ENCODE measurements at regions not wholly inside any gene's neighbourhood (a gene's known extent, or its start where the extent isn't known, plus 50 kb on each side); places are given as distances from the start of the nearest gene placed in this dataset.

GRCh38 chr14:87879389-87879788, 113.6 kb downstream of the GALC start:
- POLR2A ChIA-PET: no interaction called here
- Histone ChIP-seq H3K4me3 (ENCODE audit: low read depth, low read length) (no peak overlapping the region), H3K27me3 (ENCODE audit: control insufficient read depth, insufficient read depth, low read length) (no peaks in the 10 kb centered on the region), H3K9me3 (ENCODE audit: control insufficient read depth, insufficient read depth, low read length) (no peaks in the 10 kb centered on the region), H3K27ac (ENCODE audit: low read depth, low read length) (no peak overlapping the region)
- TF ChIP-seq, protein P1, sequence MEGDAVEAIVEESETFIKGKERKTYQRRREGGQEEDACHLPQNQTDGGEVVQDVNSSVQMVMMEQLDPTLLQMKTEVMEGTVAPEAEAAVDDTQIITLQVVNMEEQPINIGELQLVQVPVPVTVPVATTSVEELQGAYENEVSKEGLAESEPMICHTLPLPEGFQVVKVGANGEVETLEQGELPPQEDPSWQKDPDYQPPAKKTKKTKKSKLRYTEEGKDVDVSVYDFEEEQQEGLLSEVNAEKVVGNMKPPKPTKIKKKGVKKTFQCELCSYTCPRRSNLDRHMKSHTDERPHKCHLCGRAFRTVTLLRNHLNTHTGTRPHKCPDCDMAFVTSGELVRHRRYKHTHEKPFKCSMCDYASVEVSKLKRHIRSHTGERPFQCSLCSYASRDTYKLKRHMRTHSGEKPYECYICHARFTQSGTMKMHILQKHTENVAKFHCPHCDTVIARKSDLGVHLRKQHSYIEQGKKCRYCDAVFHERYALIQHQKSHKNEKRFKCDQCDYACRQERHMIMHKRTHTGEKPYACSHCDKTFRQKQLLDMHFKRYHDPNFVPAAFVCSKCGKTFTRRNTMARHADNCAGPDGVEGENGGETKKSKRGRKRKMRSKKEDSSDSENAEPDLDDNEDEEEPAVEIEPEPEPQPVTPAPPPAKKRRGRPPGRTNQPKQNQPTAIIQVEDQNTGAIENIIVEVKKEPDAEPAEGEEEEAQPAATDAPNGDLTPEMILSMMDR (IDR thresholded peaks at IDR 0.05; ENCODE audit: low read depth, low read length): no peak
- CTCF ChIA-PET: no interaction called here
- no peak for DNase-seq (ENCODE audit: low read depth, low spot score)

DNA sequence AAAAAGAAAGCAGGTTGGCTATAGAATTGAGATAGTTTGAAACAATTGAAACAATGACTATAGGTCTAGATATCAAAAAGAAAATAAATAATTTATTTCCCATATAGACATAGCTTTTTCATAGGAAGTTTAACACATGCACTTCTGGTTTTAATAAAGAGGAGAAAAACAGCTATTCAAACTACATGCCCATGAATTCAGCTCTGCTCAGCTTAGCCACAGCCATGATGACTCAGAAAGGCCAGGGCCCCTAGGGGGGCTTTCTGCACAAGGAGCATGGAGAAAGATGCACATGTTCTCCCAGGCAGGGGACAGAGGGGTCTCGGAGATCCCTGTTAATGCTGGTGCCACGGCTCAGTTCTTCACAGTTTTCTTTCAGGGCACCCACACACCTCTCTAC, 114.0 kb downstream of the GALC start:
- H3K27ac ChIP-seq (ENCODE audit: low read depth, low read length): no peak overlapping the region
- no peaks in the 10 kb centered on the region for H3K9me3 ChIP-seq (ENCODE audit: control insufficient read depth, insufficient read depth, low read length)
- DNase-seq (ENCODE audit: low read depth, low spot score): no peak
- no peak overlapping the region for H3K4me3 ChIP-seq (ENCODE audit: low read depth, low read length)
- ChIA-PET POLR2A (no interaction called here), CTCF (no interaction called here)
- TF ChIP-seq, protein P1 (IDR thresholded peaks at IDR 0.05; ENCODE audit: low read depth, low read length): no peak
- H3K27me3 ChIP-seq (ENCODE audit: control insufficient read depth, insufficient read depth, low read length): no peaks in the 10 kb centered on the region

DNA sequence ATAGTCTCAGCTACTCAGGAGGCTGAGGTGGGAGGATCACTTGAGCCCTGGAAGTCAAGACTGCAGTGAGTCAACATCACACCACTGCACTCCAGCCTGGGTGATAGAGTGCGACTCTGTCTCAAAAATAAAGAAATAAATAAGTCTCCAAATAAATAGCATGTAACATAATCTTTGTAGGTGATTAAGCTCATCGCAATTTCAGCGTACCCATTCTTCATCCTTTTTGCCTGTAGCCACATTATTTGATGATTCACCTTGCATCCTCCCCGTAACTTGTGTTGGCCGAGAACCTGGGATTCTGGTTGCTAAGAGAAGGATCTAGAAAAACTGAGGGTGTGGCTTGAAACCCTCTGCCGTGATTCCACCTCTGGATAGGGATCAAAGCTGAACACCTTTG, 115.1 kb downstream of the GALC start:
- H3K4me3 ChIP-seq (ENCODE audit: low read depth, low read length): no peak overlapping the region
- CTCF ChIA-PET: no interaction called here
- TF ChIP-seq, protein P1 (IDR thresholded peaks at IDR 0.05; ENCODE audit: low read depth, low read length): no peak
- H3K27ac ChIP-seq (ENCODE audit: low read depth, low read length): no peak overlapping the region
- no peaks in the 10 kb centered on the region for H3K27me3 ChIP-seq (ENCODE audit: control insufficient read depth, insufficient read depth, low read length)
- no peaks in the 10 kb centered on the region for H3K9me3 ChIP-seq (ENCODE audit: control insufficient read depth, insufficient read depth, low read length)
- POLR2A ChIA-PET: no interaction called here
- DNase-seq (ENCODE audit: low read depth, low spot score): no peak

- H3K27ac ChIP-seq (ENCODE audit: low read depth, low read length): no peak overlapping the region
- H3K27me3 ChIP-seq (ENCODE audit: control insufficient read depth, insufficient read depth, low read length): no peaks in the 10 kb centered on the region
- no peaks in the 10 kb centered on the region for H3K9me3 ChIP-seq (ENCODE audit: control insufficient read depth, insufficient read depth, low read length)
- TF ChIP-seq, protein P1 (IDR thresholded peaks at IDR 0.05; ENCODE audit: low read depth, low read length): no peak
- CTCF ChIA-PET: interaction anchor here (0.7 kb wide), 1 partner anchor 384 kb away, joined by 5 read pairs; no protein-coding TSS in a partner anchor
- no peak for DNase-seq (ENCODE audit: low read depth, low spot score)
- POLR2A ChIA-PET: no interaction called here
- no peak overlapping the region for H3K4me3 ChIP-seq (ENCODE audit: low read depth, low read length)
Measured at GRCh38 chr14:87874676-87875075, 118.3 kb downstream of the GALC start.

DNA sequence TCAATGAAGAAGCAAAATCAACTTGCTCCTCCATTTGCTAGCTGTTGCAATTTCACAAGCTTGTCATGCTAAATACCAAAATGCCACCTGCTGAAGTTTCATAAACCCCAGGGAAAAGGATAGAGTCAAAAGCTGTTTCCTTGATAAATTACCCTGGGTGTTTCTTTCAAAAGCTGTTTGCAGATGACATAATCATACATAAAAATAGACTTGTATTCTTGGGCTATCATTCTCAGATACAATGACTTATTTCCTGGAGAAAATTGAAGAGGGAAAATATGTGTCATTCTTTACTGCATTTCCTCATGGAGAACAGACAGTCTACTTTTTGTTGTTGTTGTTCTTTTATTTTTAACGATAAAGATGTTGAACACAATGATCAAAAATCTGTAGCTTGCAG, 119.2 kb downstream of the GALC start:
- DNase-seq (ENCODE audit: low read depth, low spot score): no peak
- ChIA-PET CTCF (no interaction called here), POLR2A (no interaction called here)
- TF ChIP-seq, protein P1 (IDR thresholded peaks at IDR 0.05; ENCODE audit: low read depth, low read length): no peak
- Histone ChIP-seq H3K4me3 (ENCODE audit: low read depth, low read length) (no peak overlapping the region), H3K27ac (ENCODE audit: low read depth, low read length) (no peak overlapping the region), H3K27me3 (ENCODE audit: control insufficient read depth, insufficient read depth, low read length) (no peaks in the 10 kb centered on the region), H3K9me3 (ENCODE audit: control insufficient read depth, insufficient read depth, low read length) (no peaks in the 10 kb centered on the region)

All from AG04450 (cell line).